K562 (cell line): ENCODE measurements at regions not wholly inside any gene's neighbourhood (a gene's known extent, or its start where the extent isn't known, plus 50 kb on each side); places are given as distances from the start of the nearest gene placed in this dataset.

Experiments used
- TF ChIP-seq, protein P1 (sequence below): fragments of 450-650 bp; IDR thresholded peaks from 2 replicates; pipeline ENCODE4 v1.6.1; 2016; ENCODE audit warnings: low read depth
- TF ChIP-seq, protein P2 (sequence below), 3 experiments: fragments of 200-800 bp in 1 of 3; sonication (Bioruptor generic) in 1 of 3; sonication (generic) in 1 of 3; formaldehyde crosslinking in 1 of 3; IDR thresholded peaks; 2 replicates each; pipeline versions ENCODE4 v1.6.1 to v1.8.0; 2016 to 2022; ENCODE audit warnings: mild to moderate bottlenecking in 2 of 3, missing compliant biosample characterization in 2 of 3, missing genetic modification characterization in 2 of 3, missing genetic modification reagents in 1 of 3
- TF ChIP-seq, protein P3 (sequence below), 2 experiments: fragments of 450-650 bp in 1 of 2; sonication (generic) in 1 of 2; formaldehyde crosslinking in 1 of 2; IDR thresholded peaks in 1 of 2; conservative IDR thresholded peaks in 1 of 2; 2 replicates each; pipeline versions ENCODE4 v1.6.1 to v1.8.1; 2016 to 2023; ENCODE audit warnings: mild to moderate bottlenecking in 2 of 2, moderate library complexity in 2 of 2, inconsistent platforms in 1 of 2, missing genetic modification reagents in 1 of 2

DNA sequence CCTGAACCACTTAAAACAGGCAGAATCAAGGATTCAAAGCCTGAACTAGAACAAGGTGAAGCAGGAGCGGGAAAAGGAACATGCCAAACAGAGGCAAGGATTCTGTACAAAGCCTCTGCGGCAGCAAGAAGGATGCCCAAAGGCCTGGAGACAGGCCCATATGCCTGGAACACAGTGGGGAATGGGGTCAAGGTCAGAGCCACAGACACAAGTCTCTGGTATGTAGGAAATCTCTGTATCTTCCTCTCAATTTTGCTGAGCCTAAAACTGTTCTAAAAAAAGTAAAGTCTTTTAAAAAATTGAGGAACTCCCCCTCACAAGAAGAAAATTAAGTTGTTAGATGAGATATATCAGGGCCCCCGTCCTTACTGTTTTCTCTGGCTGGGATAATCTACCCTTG, 175.9 kb upstream of the GHITM start (continued):
- TF ChIP-seq, protein P1, sequence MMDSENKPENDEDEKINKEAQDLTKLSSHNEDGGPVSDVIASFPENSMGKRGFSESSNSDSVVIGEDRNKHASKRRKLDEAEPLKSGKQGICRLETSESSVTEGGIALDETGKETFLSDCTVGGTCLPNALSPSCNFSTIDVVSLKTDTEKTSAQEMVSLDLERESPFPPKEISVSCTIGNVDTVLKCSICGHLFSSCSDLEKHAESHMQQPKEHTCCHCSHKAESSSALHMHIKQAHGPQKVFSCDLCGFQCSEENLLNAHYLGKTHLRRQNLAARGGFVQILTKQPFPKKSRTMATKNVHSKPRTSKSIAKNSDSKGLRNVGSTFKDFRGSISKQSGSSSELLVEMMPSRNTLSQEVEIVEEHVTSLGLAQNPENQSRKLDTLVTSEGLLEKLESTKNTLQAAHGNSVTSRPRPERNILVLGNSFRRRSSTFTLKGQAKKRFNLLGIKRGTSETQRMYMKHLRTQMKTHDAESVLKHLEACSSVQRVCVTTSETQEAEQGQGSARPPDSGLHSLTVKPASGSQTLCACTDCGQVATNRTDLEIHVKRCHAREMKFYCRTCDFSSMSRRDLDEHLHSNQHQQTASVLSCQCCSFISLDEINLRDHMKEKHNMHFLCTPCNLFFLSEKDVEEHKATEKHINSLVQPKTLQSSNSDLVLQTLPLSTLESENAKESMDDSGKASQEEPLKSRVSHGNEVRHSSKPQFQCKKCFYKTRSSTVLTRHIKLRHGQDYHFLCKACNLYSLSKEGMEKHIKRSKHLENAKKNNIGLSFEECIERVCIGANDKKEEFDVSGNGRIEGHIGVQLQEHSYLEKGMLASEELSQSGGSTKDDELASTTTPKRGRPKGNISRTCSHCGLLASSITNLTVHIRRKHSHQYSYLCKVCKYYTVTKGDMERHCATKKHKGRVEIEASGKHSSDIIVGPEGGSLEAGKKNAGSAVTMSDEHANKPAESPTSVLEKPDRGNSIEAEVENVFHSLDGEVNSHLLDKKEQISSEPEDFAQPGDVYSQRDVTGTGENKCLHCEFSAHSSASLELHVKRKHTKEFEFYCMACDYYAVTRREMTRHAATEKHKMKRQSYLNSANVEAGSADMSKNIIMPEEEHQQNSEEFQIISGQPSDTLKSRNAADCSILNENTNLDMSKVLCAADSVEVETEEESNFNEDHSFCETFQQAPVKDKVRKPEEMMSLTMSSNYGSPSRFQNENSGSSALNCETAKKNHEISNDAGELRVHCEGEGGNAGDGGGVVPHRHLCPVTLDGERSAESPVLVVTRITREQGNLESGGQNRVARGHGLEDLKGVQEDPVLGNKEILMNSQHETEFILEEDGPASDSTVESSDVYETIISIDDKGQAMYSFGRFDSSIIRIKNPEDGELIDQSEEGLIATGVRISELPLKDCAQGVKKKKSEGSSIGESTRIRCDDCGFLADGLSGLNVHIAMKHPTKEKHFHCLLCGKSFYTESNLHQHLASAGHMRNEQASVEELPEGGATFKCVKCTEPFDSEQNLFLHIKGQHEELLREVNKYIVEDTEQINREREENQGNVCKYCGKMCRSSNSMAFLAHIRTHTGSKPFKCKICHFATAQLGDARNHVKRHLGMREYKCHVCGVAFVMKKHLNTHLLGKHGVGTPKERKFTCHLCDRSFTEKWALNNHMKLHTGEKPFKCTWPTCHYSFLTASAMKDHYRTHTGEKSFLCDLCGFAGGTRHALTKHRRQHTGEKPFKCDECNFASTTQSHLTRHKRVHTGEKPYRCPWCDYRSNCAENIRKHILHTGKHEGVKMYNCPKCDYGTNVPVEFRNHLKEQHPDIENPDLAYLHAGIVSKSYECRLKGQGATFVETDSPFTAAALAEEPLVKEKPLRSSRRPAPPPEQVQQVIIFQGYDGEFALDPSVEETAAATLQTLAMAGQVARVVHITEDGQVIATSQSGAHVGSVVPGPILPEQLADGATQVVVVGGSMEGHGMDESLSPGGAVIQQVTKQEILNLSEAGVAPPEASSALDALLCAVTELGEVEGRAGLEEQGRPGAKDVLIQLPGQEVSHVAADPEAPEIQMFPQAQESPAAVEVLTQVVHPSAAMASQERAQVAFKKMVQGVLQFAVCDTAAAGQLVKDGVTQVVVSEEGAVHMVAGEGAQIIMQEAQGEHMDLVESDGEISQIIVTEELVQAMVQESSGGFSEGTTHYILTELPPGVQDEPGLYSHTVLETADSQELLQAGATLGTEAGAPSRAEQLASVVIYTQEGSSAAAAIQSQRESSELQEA: no peak
- TF ChIP-seq, protein P2, sequence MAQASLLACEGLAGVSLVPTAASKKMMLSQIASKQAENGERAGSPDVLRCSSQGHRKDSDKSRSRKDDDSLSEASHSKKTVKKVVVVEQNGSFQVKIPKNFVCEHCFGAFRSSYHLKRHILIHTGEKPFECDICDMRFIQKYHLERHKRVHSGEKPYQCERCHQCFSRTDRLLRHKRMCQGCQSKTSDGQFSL (CRISPR knock-in tag; IDR thresholded peaks at IDR 0.05): no peak
- TF ChIP-seq, protein P2 (tag; IDR thresholded peaks at IDR 0.05): no peak
- TF ChIP-seq, protein P3, sequence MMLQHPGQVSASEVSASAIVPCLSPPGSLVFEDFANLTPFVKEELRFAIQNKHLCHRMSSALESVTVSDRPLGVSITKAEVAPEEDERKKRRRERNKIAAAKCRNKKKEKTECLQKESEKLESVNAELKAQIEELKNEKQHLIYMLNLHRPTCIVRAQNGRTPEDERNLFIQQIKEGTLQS (IDR thresholded peaks at IDR 0.05): no peak
- TF ChIP-seq, protein P3 (CRISPR knock-in tag; conservative IDR thresholded peaks at IDR 0.05): no peak
